ENCODE measurements at regions not wholly inside any gene's neighbourhood (a gene's known extent, or its start where the extent isn't known, plus 50 kb on each side); places are given as distances from the start of the nearest gene placed in this dataset.

DNA sequence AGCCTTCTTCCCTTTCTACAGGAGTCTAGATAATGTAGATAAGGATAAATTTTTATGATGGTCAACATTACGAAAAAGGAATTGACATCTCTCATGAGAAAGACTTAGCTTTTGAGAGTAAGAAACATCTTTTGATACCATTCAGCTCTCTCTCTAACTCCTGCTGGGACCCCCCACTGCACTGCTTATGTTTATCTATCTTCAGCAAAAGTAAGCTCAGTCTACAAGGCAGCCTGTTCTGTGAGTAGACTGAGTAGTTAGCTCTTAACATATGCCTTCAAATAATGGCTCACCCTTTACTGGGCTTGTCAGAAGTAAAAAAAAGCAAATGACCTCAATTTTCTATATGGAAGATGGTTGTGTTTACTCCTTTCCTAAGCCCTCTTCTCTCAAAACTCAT lies 372.2 kb upstream of the CDH11 start:
- no peak overlapping the region for H3K4me3 ChIP-seq
- WGBS, result 91% methylated on average over 1 of the region's 1 CpG
- H3K27me3 ChIP-seq, result no peaks in the 10 kb centered on the region
- no peaks in the 10 kb centered on the region for H3K9me3 ChIP-seq
- H3K4me1 ChIP-seq, result peaks cover 4% of the 10 kb centered on the region
- DNase-seq (ENCODE audit: low spot score in 2 of 2), result no peak
- H3K36me3 ChIP-seq, result no peaks in the 10 kb centered on the region
- H3K27ac ChIP-seq, result no peak overlapping the region
- no peak for TF ChIP-seq EP300 (IDR thresholded peaks at IDR 0.05)
- no peak for TF ChIP-seq POLR2A (IDR thresholded peaks at IDR 0.05)
- TF ChIP-seq, protein P1, sequence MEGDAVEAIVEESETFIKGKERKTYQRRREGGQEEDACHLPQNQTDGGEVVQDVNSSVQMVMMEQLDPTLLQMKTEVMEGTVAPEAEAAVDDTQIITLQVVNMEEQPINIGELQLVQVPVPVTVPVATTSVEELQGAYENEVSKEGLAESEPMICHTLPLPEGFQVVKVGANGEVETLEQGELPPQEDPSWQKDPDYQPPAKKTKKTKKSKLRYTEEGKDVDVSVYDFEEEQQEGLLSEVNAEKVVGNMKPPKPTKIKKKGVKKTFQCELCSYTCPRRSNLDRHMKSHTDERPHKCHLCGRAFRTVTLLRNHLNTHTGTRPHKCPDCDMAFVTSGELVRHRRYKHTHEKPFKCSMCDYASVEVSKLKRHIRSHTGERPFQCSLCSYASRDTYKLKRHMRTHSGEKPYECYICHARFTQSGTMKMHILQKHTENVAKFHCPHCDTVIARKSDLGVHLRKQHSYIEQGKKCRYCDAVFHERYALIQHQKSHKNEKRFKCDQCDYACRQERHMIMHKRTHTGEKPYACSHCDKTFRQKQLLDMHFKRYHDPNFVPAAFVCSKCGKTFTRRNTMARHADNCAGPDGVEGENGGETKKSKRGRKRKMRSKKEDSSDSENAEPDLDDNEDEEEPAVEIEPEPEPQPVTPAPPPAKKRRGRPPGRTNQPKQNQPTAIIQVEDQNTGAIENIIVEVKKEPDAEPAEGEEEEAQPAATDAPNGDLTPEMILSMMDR (IDR thresholded peaks at IDR 0.05), result no peak
- TF ChIP-seq POLR2AphosphoS5 (IDR thresholded peaks at IDR 0.05), result no peak

DNA sequence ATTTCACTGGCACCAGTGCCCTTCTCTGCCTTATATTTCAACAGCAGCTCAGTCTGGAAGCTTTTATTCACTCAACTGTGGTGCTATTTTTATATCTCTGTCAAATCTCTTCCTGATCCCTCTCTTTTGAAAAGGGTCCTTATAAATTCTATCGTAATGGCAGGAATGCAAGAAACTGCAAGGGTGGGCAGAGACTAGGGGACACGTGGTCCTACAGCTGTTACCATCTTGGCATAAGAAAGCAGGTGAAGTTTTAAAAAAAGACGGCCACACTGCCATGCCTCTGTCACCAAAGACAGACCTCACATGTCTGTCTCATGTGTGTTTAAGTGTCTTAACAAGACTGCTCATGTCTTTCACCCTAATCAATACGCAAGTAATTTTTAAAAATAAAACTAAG lies 368.4 kb upstream of the CDH11 start:
- no peak for DNase-seq (ENCODE audit: low spot score in 2 of 2)
- WGBS, result 63% methylated on average over 4 of the region's 4 CpGs
- Histone ChIP-seq H3K4me1 (peaks cover 4% of the 10 kb centered on the region), H3K36me3 (no peaks in the 10 kb centered on the region), H3K4me3 (no peak overlapping the region), H3K9me3 (no peaks in the 10 kb centered on the region), H3K27ac (no peak overlapping the region), H3K27me3 (no peaks in the 10 kb centered on the region)
- no peak for TF ChIP-seq POLR2A (IDR thresholded peaks at IDR 0.05)
- TF ChIP-seq, protein P1 (IDR thresholded peaks at IDR 0.05), result no peak
- no peak for TF ChIP-seq POLR2AphosphoS5 (IDR thresholded peaks at IDR 0.05)

DNA sequence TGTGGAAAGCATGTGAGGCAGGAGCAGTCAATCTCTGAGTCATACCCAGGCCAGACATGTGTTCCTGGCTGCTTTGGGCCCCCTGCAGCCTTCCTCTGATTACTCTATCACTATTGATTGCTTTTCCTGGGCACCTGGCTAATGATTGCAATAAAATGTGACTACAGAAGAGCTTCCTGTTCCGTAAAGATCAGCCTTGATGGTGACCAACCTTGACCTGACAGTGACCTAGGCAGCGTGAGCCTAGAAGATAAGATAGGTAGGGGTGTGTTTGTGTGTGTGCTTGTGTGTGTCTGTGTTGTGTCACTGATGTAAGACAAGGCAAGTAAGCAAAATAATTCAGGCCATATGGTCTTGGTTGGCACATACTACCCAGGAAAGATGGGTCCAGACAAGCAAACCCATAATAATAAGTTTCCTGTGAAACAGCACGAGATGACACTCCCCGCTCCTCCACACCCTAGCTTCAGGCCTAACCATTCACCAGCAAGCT lies 367.7 kb upstream of the CDH11 start:
- H3K27ac ChIP-seq, result no peak overlapping the region
- TF ChIP-seq EP300 (IDR thresholded peaks at IDR 0.05) (no peak), POLR2A (IDR thresholded peaks at IDR 0.05) (no peak), POLR2AphosphoS5 (IDR thresholded peaks at IDR 0.05) (no peak)
- TF ChIP-seq, protein P1 (IDR thresholded peaks at IDR 0.05), result no peak
- DNase-seq (ENCODE audit: low spot score in 2 of 2), result no peak
- no peaks in the 10 kb centered on the region for H3K9me3 ChIP-seq
- 56% methylated on average over 4 of the region's 4 CpGs for WGBS
- H3K27me3 ChIP-seq, result no peaks in the 10 kb centered on the region
- H3K36me3 ChIP-seq, result no peaks in the 10 kb centered on the region
- H3K4me1 ChIP-seq, result peaks cover 4% of the 10 kb centered on the region
- H3K4me3 ChIP-seq, result no peak overlapping the region

DNA sequence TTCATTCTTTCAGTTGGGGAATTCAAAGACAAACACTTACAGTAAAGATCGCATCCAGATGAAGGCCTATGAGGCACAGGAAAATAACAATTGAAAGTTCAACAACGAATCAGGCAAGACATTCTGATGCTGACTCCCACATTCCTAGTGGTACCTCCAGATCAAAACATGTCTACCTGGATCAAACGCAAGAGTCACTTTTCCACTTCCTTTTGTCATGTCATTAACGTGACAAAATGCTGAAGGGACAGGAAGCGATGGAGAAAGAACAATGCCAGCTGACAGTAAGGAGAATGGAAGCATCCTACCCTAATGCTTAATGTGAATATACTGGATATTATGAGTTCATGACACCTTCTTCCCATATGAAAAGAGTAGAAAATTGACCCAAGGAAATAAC lies 365.4 kb upstream of the CDH11 start:
- 87% methylated on average over 5 of the region's 5 CpGs for WGBS

DNA sequence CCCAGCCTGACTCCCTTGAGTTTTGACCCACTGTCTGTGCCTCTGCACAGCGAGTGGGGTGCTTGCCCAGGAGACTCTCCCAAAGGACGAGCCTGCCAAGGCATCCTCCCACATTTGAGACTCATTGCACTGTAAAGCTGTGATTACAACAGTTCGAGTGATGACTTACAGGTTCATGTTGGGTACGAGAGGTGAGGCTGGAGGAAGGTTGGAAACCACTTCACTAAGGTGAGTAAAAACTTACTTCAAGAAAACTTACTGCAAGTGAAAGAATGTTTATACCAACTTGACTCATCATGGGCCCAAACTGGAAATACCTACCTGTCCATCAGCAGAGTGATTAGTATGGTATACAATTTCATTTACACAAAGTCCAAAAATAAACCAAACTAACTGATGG lies 360.1 kb upstream of the CDH11 start:
- Histone ChIP-seq H3K4me1 (no peaks in the 10 kb centered on the region), H3K4me3 (no peak overlapping the region), H3K27ac (no peak overlapping the region), H3K27me3 (no peaks in the 10 kb centered on the region), H3K9me3 (no peaks in the 10 kb centered on the region), H3K36me3 (no peaks in the 10 kb centered on the region)
- no peak for DNase-seq (ENCODE audit: low spot score in 2 of 2)
- WGBS, result 81% methylated on average over 4 of the region's 4 CpGs
- no peak for TF ChIP-seq POLR2A (IDR thresholded peaks at IDR 0.05)

More for the DNA sequence above, 365.4 kb upstream of the CDH11 start:
- Histone ChIP-seq H3K27ac (no peak overlapping the region), H3K4me3 (no peak overlapping the region), H3K27me3 (no peaks in the 10 kb centered on the region), H3K36me3 (no peaks in the 10 kb centered on the region), H3K9me3 (no peaks in the 10 kb centered on the region), H3K4me1 (peaks cover 4% of the 10 kb centered on the region)
- TF ChIP-seq POLR2AphosphoS5 (IDR thresholded peaks at IDR 0.05), result no peak
- TF ChIP-seq, protein P1 (IDR thresholded peaks at IDR 0.05), result no peak
- TF ChIP-seq EP300 (IDR thresholded peaks at IDR 0.05), result no peak
- no peak for DNase-seq (ENCODE audit: low spot score in 2 of 2)

Data from suprapubic skin (tissue), 4 donors.